ENCODE measurements at regions not wholly inside any gene's neighbourhood (a gene's known extent, or its start where the extent isn't known, plus 50 kb on each side); places are given as distances from the start of the nearest gene placed in this dataset.

GRCh38 chr2:2588777-2589176 lies 257.7 kb upstream of the MYT1L start:
- no peaks in the 10 kb centered on the region for H3K27me3 ChIP-seq (ENCODE audit: insufficient read depth in 3 of 3, low read length in 2 of 3)
- TF ChIP-seq, protein P1, sequence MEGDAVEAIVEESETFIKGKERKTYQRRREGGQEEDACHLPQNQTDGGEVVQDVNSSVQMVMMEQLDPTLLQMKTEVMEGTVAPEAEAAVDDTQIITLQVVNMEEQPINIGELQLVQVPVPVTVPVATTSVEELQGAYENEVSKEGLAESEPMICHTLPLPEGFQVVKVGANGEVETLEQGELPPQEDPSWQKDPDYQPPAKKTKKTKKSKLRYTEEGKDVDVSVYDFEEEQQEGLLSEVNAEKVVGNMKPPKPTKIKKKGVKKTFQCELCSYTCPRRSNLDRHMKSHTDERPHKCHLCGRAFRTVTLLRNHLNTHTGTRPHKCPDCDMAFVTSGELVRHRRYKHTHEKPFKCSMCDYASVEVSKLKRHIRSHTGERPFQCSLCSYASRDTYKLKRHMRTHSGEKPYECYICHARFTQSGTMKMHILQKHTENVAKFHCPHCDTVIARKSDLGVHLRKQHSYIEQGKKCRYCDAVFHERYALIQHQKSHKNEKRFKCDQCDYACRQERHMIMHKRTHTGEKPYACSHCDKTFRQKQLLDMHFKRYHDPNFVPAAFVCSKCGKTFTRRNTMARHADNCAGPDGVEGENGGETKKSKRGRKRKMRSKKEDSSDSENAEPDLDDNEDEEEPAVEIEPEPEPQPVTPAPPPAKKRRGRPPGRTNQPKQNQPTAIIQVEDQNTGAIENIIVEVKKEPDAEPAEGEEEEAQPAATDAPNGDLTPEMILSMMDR (IDR thresholded peaks at IDR 0.05) = no peak
- no peaks in the 10 kb centered on the region for H3K4me1 ChIP-seq
- 88 to 95% (median 91%) methylated on average over 4 of the region's 4 CpGs for WGBS, 3 donors
- H3K36me3 ChIP-seq (ENCODE audit: insufficient read depth in 1 of 2, low read depth in 1 of 2) = no peaks in the 10 kb centered on the region
- no peak overlapping the region for H3K4me3 ChIP-seq
- DNase-seq (no peak), ATAC-seq (no peak)
- no peaks in the 10 kb centered on the region for H3K9me3 ChIP-seq
- no peak overlapping the region for H3K27ac ChIP-seq
- intact Hi-C loops (cut with DNase I) = no loop called here

DNA sequence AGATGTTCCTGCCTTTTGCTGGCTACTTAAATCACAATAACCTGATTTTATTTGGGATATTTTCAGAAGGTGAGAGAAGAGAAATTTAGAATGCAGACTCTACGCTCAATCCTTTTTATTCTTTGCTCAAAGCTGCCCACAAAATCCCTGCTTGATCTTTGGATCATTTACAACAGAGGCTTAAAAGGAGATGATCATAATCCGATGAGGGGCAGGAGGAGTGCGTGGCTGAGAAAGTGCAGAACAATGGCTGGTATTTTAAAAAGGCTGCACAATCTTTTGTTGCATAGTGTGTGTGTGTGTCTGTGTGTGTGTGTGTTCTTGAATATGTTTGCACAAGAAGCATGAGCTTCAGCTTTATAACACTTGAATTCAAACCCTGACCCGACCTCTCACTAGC lies 256.3 kb upstream of the MYT1L start:
- ATAC-seq = no peak
- 64 to 72% (median 65%) methylated on average over 4 of the region's 4 CpGs for WGBS, 3 donors

DNA sequence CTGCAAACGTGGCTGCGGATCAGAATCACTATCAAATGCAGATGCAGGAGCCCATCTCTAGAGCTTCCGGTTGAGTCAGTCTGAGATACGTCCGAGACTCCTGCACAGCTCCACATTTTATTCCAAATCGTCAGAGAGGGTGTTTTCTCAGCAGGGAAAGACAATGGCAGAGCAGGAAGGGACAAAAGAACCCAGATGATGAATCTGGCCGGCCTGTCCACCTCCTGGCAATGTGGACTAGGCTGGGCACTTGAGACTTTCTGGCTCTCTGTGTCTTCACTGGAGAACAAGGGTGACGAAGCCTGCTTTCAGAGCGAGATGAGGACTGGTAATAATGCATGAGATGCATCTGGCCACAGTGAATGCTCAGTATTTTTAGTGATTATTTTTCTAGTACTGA lies 255.9 kb upstream of the MYT1L start:
- H3K27me3 ChIP-seq (ENCODE audit: insufficient read depth in 3 of 3, low read length in 2 of 3) = no peaks in the 10 kb centered on the region
- WGBS, 3 donors = 64 to 73% (median 66%) methylated on average over 9 of the region's 9 CpGs

More for the DNA sequence above, 256.3 kb upstream of the MYT1L start:
- Histone ChIP-seq H3K36me3 (ENCODE audit: insufficient read depth in 1 of 2, low read depth in 1 of 2) (no peaks in the 10 kb centered on the region), H3K27ac (no peak overlapping the region), H3K4me1 (no peaks in the 10 kb centered on the region), H3K9me3 (no peaks in the 10 kb centered on the region), H3K4me3 (no peak overlapping the region), H3K27me3 (ENCODE audit: insufficient read depth in 3 of 3, low read length in 2 of 3) (no peaks in the 10 kb centered on the region)
- intact Hi-C loops (cut with DNase I) = no loop called here
- DNase-seq = no peak
- TF ChIP-seq, protein P1 (IDR thresholded peaks at IDR 0.05) = no peak

DNA sequence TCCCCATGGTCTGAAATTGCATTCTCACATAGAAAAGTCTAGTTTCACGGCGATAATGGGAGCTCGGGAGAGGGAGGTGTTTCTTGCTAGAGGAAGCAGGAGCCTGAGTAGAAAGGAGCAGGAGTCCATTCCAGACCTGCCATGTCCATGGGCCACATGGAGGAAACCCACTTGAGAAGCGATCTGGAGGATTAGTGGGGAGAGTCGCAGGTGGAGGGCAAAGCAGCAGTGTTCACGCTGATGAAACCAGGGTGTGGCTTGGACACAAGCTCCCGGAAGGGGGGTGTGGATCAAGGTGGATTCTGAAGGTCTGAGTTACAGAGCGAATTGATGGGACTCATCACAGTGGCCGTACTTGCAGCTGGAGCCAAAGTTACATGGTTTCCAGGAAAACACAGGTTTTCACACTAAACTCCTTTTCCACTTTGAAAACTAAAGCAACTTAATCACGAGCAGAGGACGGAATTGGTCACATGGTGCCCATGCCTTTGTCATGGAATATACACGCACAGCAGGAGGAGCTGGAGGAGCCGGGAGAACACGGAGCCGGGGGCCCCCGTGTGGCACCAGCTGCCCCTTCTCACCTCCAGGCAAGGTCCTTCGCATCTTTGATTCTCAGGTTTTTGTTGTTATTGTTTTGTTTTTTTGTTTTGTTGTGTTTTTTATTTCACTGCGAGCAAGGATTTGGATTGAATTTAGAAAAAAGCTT lies 255.1 kb upstream of the MYT1L start:
- whole genome bisulfite sequencing, 3 donors = 74 to 81% (median 76%) methylated on average over 18 of the region's 18 CpGs

More for the DNA sequence above, 255.9 kb upstream of the MYT1L start:
- intact Hi-C loops (cut with DNase I) = no loop called here
- TF ChIP-seq, protein P1 (IDR thresholded peaks at IDR 0.05) = no peak
- Histone ChIP-seq H3K4me1 (no peaks in the 10 kb centered on the region), H3K9me3 (no peaks in the 10 kb centered on the region), H3K4me3 (no peak overlapping the region), H3K27ac (no peak overlapping the region), H3K36me3 (ENCODE audit: insufficient read depth in 1 of 2, low read depth in 1 of 2) (no peaks in the 10 kb centered on the region)
- no peak for ATAC-seq
- DNase-seq = no peak

More for the DNA sequence above, 255.1 kb upstream of the MYT1L start:
- DNase-seq (peak in 1 of 2 donors; percentile 27), ATAC-seq (no peak)
- Histone ChIP-seq H3K27ac (no peak overlapping the region), H3K4me1 (no peaks in the 10 kb centered on the region), H3K27me3 (ENCODE audit: insufficient read depth in 3 of 3, low read length in 2 of 3) (no peaks in the 10 kb centered on the region), H3K36me3 (ENCODE audit: insufficient read depth in 1 of 2, low read depth in 1 of 2) (no peaks in the 10 kb centered on the region), H3K9me3 (no peaks in the 10 kb centered on the region), H3K4me3 (no peak overlapping the region)
- intact Hi-C loops (cut with DNase I) = no loop called here
- TF ChIP-seq, protein P1 (IDR thresholded peaks at IDR 0.05) = no peak
